ENCODE measurements at regions not wholly inside any gene's neighbourhood (a gene's known extent, or its start where the extent isn't known, plus 50 kb on each side); places are given as distances from the start of the nearest gene placed in this dataset.
"Not testable (repeated sequence)": the region's sequence is repeated elsewhere in the genome, so short reads cannot be mapped to it uniquely, and the experiment has no call there.

GRCh38 chr11:82521427-82521826 is 212.2 kb downstream of the FAM181B start:
- Mint-ChIP-seq H3K27me3 (peaks cover 5% of the 10 kb centered on the region), H3K4me1 (ENCODE audit: low read depth) (no peaks in the 10 kb centered on the region), H3K36me3 (ENCODE audit: low read depth) (no peaks in the 10 kb centered on the region), H3K4me3 (no peak overlapping the region), H3K27ac (no peak overlapping the region), H3K9me3 (peaks cover under 1% of the 10 kb centered on the region)
- no peaks in the 10 kb centered on the region for H3K9me3 ChIP-seq (ENCODE audit: control insufficient read depth in 1 of 2, insufficient read depth in 1 of 2, low read length in 2 of 2)
- H3K4me3 ChIP-seq (ENCODE audit: low read length) = no peak overlapping the region
- ChIA-PET CTCF (no interaction called here), POLR2A (no interaction called here)
- intact Hi-C loops (cut with DNase I, micrococcal nuclease) = no loop called here
- no peaks in the 10 kb centered on the region for H3K27me3 ChIP-seq (ENCODE audit: control insufficient read depth in 1 of 2, insufficient read depth in 2 of 2, low read length in 2 of 2)
- H3K4me1 ChIP-seq (ENCODE audit: insufficient read depth, low read length) = no peaks in the 10 kb centered on the region
- H3K27ac ChIP-seq (ENCODE audit: low read depth in 1 of 2, low read length in 2 of 2) = no peak overlapping the region
- no peak for ATAC-seq (ENCODE audit: poor library complexity)
- H3K36me3 ChIP-seq (ENCODE audit: insufficient read depth, low read length) = no peaks in the 10 kb centered on the region
- TF ChIP-seq, protein P1, sequence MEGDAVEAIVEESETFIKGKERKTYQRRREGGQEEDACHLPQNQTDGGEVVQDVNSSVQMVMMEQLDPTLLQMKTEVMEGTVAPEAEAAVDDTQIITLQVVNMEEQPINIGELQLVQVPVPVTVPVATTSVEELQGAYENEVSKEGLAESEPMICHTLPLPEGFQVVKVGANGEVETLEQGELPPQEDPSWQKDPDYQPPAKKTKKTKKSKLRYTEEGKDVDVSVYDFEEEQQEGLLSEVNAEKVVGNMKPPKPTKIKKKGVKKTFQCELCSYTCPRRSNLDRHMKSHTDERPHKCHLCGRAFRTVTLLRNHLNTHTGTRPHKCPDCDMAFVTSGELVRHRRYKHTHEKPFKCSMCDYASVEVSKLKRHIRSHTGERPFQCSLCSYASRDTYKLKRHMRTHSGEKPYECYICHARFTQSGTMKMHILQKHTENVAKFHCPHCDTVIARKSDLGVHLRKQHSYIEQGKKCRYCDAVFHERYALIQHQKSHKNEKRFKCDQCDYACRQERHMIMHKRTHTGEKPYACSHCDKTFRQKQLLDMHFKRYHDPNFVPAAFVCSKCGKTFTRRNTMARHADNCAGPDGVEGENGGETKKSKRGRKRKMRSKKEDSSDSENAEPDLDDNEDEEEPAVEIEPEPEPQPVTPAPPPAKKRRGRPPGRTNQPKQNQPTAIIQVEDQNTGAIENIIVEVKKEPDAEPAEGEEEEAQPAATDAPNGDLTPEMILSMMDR (IDR thresholded peaks at IDR 0.05) = no peak
- peak in 3 of 14 experiments; percentile 10 to 51 (median 38) for DNase-seq

GRCh38 chr11:82507288-82507687 is 226.4 kb downstream of the FAM181B start:
- H3K9me3 Mint-ChIP-seq = peaks cover 1% of the 10 kb centered on the region
- no peak overlapping the region for H3K27ac ChIP-seq (ENCODE audit: low read depth in 1 of 2, low read length in 2 of 2)
- no peaks in the 10 kb centered on the region for H3K36me3 ChIP-seq (ENCODE audit: insufficient read depth, low read length)
- no peaks in the 10 kb centered on the region for H3K36me3 Mint-ChIP-seq (ENCODE audit: low read depth)
- no peak overlapping the region for H3K4me3 ChIP-seq (ENCODE audit: low read length)
- POLR2A ChIA-PET = no interaction called here
- H3K9me3 ChIP-seq (ENCODE audit: control insufficient read depth in 1 of 2, insufficient read depth in 1 of 2, low read length in 2 of 2) = no peaks in the 10 kb centered on the region
- H3K27me3 Mint-ChIP-seq = no peaks in the 10 kb centered on the region
- no peak overlapping the region for H3K4me3 Mint-ChIP-seq
- no peaks in the 10 kb centered on the region for H3K27me3 ChIP-seq (ENCODE audit: control insufficient read depth in 1 of 2, insufficient read depth in 2 of 2, low read length in 2 of 2)
- no peak for ATAC-seq (ENCODE audit: poor library complexity)
- H3K4me1 ChIP-seq (ENCODE audit: insufficient read depth, low read length) = no peaks in the 10 kb centered on the region
- H3K27ac Mint-ChIP-seq = no peak overlapping the region
- DNase-seq = no peak
- intact Hi-C loops (cut with DNase I, micrococcal nuclease) = no loop called here
- TF ChIP-seq, protein P1 (IDR thresholded peaks at IDR 0.05) = no peak
- CTCF ChIA-PET = no interaction called here
- no peaks in the 10 kb centered on the region for H3K4me1 Mint-ChIP-seq (ENCODE audit: low read depth)

DNA sequence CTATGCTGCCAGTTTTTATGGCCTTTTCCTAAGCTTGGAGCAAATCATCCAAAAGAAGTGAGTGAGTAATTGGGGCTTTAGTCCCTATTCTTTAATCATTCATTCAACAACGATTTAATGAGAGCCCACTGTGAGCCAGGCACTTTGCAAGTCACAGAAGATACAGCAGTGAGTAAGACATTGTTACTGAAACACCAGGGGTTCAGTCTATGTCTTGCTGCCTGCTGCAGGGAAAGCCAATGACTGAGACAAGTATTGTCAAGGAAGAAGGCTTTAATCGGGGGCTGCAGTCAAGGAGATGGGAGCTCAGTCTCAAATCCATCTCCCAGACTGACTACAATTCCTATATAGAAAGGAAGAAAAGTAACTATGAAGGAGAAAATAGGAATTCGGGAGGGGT is 228.3 kb downstream of the FAM181B start:
- Histone ChIP-seq H3K27me3 (ENCODE audit: control insufficient read depth in 1 of 2, insufficient read depth in 2 of 2, low read length in 2 of 2) (no peaks in the 10 kb centered on the region), H3K36me3 (ENCODE audit: insufficient read depth, low read length) (no peaks in the 10 kb centered on the region), H3K9me3 (ENCODE audit: control insufficient read depth in 1 of 2, insufficient read depth in 1 of 2, low read length in 2 of 2) (peaks cover 0 to 7% of the 10 kb centered on the region in 2 experiments), H3K27ac (ENCODE audit: low read depth in 1 of 2, low read length in 2 of 2) (no peak overlapping the region), H3K4me1 (ENCODE audit: insufficient read depth, low read length) (no peaks in the 10 kb centered on the region), H3K4me3 (ENCODE audit: low read length) (no peak overlapping the region)
- ChIA-PET POLR2A (no interaction called here), CTCF (no interaction called here)
- intact Hi-C loops (cut with DNase I, micrococcal nuclease) = no loop called here
- H3K27ac Mint-ChIP-seq = no peak overlapping the region
- H3K4me3 Mint-ChIP-seq = no peak overlapping the region
- H3K36me3 Mint-ChIP-seq (ENCODE audit: low read depth) = no peaks in the 10 kb centered on the region
- no peak for DNase-seq
- no peak for ATAC-seq (ENCODE audit: poor library complexity)
- TF ChIP-seq, protein P1 (IDR thresholded peaks at IDR 0.05) = no peak
- no peaks in the 10 kb centered on the region for H3K4me1 Mint-ChIP-seq (ENCODE audit: low read depth)
- peaks cover 1% of the 10 kb centered on the region for H3K9me3 Mint-ChIP-seq
- no peaks in the 10 kb centered on the region for H3K27me3 Mint-ChIP-seq

GRCh38 chr11:82501174-82501573 is 232.5 kb downstream of the FAM181B start:
- H3K4me1 Mint-ChIP-seq (ENCODE audit: low read depth); POLR2A ChIA-PET; H3K27me3 Mint-ChIP-seq; H3K27ac ChIP-seq (ENCODE audit: low read depth in 1 of 2, low read length in 2 of 2); H3K36me3 ChIP-seq (ENCODE audit: insufficient read depth, low read length); H3K4me3 ChIP-seq (ENCODE audit: low read length); H3K27me3 ChIP-seq (ENCODE audit: control insufficient read depth in 1 of 2, insufficient read depth in 2 of 2, low read length in 2 of 2); DNase-seq; H3K4me3 Mint-ChIP-seq; CTCF ChIA-PET; H3K36me3 Mint-ChIP-seq (ENCODE audit: low read depth); H3K27ac Mint-ChIP-seq; H3K9me3 ChIP-seq (ENCODE audit: control insufficient read depth in 1 of 2, insufficient read depth in 1 of 2, low read length in 2 of 2); H3K4me1 ChIP-seq (ENCODE audit: insufficient read depth, low read length); H3K9me3 Mint-ChIP-seq; ATAC-seq (ENCODE audit: poor library complexity); intact Hi-C loops (cut with DNase I, micrococcal nuclease): not testable (repeated sequence)

Data from CD4-positive, alpha-beta T cell (primary cell).